Cardiac muscle cell (in vitro differentiated cells and primary cell): ENCODE measurements at regions not wholly inside any gene's neighbourhood (a gene's known extent, or its start where the extent isn't known, plus 50 kb on each side); places are given as distances from the start of the nearest gene placed in this dataset.

Source experiments
- DNase-seq, 2 donors: peaks; one replicate each; pipeline versions ENCODE4 v3.0.0 to v3.0.0-alpha.2; 2010 to 2017; ENCODE audit warnings: low read depth in 1 of 2, low spot score in 1 of 2
- H3K27ac ChIP-seq: fragments of 200-600 bp; sonication (generic); 2 replicates; pipeline ENCODE4 v1.5.1; 2016
- H3K27me3 ChIP-seq: fragments of 200-600 bp; sonication (generic); 2 replicates; pipeline ENCODE4 v1.6.0; 2016; ENCODE audit warnings: control low read depth
- H3K36me3 ChIP-seq: fragments of 200-600 bp; sonication (generic); 2 replicates; pipeline ENCODE4 v1.5.1; 2016; ENCODE audit warnings: control low read depth
- H3K4me1 ChIP-seq: fragments of 200-600 bp; sonication (generic); 2 replicates; pipeline ENCODE4 v1.8.1; 2017; ENCODE audit warnings: low read depth, mild to moderate bottlenecking, mixed run types
- H3K4me3 ChIP-seq: fragments of 200-600 bp; sonication (generic); 2 replicates; pipeline ENCODE4 v1.5.1; 2016; ENCODE audit warnings: mild to moderate bottlenecking
- H3K9me3 ChIP-seq: fragments of 200-600 bp; sonication (generic); 2 replicates; pipeline ENCODE4 v1.5.1; 2017; ENCODE audit warnings: low read depth, mild to moderate bottlenecking, control low read depth
- TF ChIP-seq, protein P1 (sequence below): IDR thresholded peaks from 2 replicates; pipeline ENCODE4 v1.5.1; 2012; ENCODE audit warnings: low read depth, mild to moderate bottlenecking, low read length

DNA sequence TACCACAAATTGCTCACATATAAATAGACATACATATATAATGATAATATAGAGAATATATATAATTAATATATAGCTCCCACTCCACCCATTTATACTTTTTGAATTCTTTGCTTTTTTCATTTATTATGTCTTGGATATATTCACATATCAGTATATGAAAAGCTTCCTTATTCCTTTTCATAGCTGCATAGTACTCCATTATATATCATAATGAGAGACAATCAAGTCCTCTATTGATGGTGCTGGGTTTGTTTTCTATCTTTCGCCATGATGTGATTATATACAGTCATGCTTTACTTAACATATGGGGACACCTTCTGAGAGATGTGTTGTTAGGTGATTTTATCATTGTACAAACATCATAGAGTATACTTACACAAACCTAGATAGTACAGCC, 51.6 kb upstream of the ELL2 start:
- H3K4me3 ChIP-seq = no peak overlapping the region
- H3K4me1 ChIP-seq = peaks cover 2% of the 10 kb centered on the region
- DNase-seq = no peak
- no peaks in the 10 kb centered on the region for H3K9me3 ChIP-seq
- TF ChIP-seq, protein P1, sequence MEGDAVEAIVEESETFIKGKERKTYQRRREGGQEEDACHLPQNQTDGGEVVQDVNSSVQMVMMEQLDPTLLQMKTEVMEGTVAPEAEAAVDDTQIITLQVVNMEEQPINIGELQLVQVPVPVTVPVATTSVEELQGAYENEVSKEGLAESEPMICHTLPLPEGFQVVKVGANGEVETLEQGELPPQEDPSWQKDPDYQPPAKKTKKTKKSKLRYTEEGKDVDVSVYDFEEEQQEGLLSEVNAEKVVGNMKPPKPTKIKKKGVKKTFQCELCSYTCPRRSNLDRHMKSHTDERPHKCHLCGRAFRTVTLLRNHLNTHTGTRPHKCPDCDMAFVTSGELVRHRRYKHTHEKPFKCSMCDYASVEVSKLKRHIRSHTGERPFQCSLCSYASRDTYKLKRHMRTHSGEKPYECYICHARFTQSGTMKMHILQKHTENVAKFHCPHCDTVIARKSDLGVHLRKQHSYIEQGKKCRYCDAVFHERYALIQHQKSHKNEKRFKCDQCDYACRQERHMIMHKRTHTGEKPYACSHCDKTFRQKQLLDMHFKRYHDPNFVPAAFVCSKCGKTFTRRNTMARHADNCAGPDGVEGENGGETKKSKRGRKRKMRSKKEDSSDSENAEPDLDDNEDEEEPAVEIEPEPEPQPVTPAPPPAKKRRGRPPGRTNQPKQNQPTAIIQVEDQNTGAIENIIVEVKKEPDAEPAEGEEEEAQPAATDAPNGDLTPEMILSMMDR = no peak
- no peaks in the 10 kb centered on the region for H3K36me3 ChIP-seq
- no peaks in the 10 kb centered on the region for H3K27me3 ChIP-seq
- no peak overlapping the region for H3K27ac ChIP-seq

DNA sequence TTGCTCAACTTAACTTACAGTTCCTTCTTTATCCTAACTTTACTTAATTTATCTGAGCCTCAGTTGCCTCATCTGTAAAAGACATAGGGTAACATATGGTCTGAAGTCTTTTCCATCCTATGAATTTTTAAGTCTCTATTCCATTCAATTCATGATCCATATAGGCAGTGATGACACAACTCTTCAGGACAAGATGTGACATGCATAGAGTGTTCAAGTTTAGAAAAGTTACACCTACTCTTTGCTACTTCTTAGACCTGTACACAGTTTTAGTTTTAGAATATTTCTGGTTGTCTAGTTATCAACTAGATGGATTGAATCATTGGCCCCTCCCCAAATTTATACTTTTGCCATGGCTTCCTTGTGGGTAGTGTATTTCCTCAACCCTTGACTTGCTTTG, 50.7 kb upstream of the ELL2 start:
- Histone ChIP-seq H3K9me3 (no peaks in the 10 kb centered on the region), H3K4me3 (no peak overlapping the region), H3K36me3 (no peaks in the 10 kb centered on the region), H3K4me1 (peaks cover 2% of the 10 kb centered on the region), H3K27me3 (no peaks in the 10 kb centered on the region), H3K27ac (no peak overlapping the region)
- TF ChIP-seq, protein P1 = no peak
- no peak for DNase-seq
